ENCODE measurements at regions not wholly inside any gene's neighbourhood (a gene's known extent, or its start where the extent isn't known, plus 50 kb on each side); places are given as distances from the start of the nearest gene placed in this dataset.

DNA sequence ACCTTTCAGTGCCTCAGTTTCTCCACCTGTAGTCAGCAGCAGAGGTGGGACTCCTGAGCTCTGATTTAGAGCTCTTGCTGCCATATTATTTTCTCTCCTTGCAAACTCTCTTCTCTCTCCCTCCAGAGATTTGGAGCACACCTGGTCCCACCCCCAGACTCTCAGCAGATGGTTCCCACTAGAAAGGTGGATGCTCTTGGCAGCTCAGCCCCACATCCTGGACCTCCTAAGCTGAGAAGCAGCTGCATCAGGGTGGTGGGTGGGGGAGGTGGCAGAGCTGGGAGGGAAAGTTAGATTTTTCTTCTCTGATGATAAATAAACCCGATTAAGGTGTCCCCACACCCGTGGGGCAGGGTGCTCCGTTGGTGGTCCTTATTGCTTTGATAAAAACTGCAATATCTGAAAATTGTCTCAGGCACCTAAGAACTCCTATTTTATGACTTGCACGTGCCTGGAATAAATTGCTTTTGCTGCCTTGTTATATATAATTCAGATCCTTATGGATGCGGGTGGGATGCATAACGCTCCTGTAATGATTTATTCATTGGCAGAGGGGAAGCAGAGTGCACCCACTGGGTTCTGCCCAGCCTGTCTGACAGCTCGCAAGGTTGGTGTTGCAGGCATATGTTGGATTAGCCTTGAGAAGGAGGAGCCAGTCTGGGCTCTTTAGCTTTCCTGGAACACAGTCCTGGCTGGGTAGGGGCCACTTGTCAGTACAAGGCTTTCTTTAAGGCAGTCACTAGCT is 214.2 kb downstream of the SUDS3 start:
- no peaks in the 10 kb centered on the region for H3K9me3 Mint-ChIP-seq

DNA sequence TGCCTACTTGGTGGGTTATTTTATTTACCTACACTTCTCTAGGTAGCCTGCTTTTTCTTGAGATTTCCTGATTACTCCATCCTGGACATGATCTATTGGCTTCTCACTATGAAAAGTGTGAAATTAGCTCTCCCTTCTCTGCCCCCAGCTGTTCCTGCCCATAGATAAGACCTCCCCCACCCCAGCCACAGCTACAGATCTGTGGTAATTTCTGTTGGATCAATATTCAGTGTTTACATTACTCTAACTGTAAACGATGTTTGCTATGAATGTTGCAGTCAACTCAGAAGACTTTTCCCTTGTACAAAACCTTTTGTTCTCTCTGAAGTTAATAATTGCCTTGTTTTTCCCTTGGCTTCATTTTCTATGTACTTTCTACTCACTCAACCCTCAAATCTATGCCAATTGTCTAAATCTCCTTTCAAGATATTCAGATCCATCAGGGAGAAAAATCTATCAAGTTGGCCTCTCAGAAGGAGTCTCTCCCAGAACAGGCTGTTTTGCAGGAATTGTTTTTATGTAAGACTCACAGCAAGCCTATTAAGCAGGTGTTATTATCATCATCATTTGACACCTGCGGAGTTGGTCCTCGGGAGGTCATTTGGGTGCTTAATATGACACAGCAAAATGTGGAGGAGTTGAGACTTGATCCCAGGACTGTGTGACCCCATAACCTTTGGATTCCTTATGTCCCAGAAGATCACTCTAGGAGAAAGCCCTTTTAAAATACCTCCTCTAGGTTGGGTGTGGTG is 227.4 kb downstream of the SUDS3 start:
- peaks cover 21% of the 10 kb centered on the region for H3K27me3 Mint-ChIP-seq (ENCODE audit: low read depth, poor library complexity)
- no peaks in the 10 kb centered on the region for H3K36me3 Mint-ChIP-seq (ENCODE audit: low read depth)
- H3K4me1 Mint-ChIP-seq = no peaks in the 10 kb centered on the region
- DNase-seq = no peak
- H3K27ac Mint-ChIP-seq = no peak overlapping the region
- H3K9me3 Mint-ChIP-seq = no peaks in the 10 kb centered on the region
- no peak for TF ChIP-seq CTCF (IDR thresholded peaks at IDR 0.05)
- no peak overlapping the region for H3K4me3 Mint-ChIP-seq

More for the DNA sequence above, 214.2 kb downstream of the SUDS3 start:
- Mint-ChIP-seq H3K27ac (no peak overlapping the region), H3K4me1 (no peaks in the 10 kb centered on the region), H3K4me3 (no peak overlapping the region), H3K36me3 (ENCODE audit: low read depth) (no peaks in the 10 kb centered on the region), H3K27me3 (ENCODE audit: low read depth, poor library complexity) (peaks cover 17% of the 10 kb centered on the region)
- no peak for DNase-seq
- TF ChIP-seq CTCF (IDR thresholded peaks at IDR 0.05) = no peak

GRCh38 chr12:118606690-118607089 is 230.3 kb downstream of the SUDS3 start:
- Mint-ChIP-seq H3K27ac (no peak overlapping the region), H3K4me1 (peaks cover 9% of the 10 kb centered on the region), H3K4me3 (no peak overlapping the region), H3K27me3 (ENCODE audit: low read depth, poor library complexity) (peaks cover 19% of the 10 kb centered on the region), H3K9me3 (no peaks in the 10 kb centered on the region), H3K36me3 (ENCODE audit: low read depth) (no peaks in the 10 kb centered on the region)
- no peak for TF ChIP-seq CTCF (IDR thresholded peaks at IDR 0.05)
- no peak for DNase-seq

DNA sequence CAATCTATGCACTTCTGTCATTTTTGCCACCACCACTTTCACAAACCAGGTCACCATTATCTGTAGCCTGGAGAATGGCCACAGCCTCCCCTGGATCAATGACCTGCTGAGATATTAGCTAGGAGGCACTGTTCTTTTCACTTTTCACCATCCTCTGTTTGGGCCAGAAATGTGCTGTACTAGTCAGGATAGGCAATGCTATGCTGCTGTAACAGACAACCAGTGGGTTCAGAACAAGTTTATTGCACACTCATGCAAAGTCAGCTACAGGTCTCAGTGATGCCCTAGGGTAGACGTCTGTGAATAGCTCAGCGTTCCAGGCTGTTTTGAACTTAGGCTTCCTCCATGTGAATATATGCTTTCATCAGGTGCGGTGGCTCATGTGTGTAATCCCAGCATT is 231.5 kb downstream of the SUDS3 start:
- Mint-ChIP-seq H3K4me1 (peaks cover 9% of the 10 kb centered on the region), H3K9me3 (peaks cover 2% of the 10 kb centered on the region), H3K27me3 (ENCODE audit: low read depth, poor library complexity) (peaks cover 19% of the 10 kb centered on the region), H3K36me3 (ENCODE audit: low read depth) (no peaks in the 10 kb centered on the region), H3K4me3 (no peak overlapping the region), H3K27ac (no peak overlapping the region)
- TF ChIP-seq CTCF (IDR thresholded peaks at IDR 0.05) = no peak
- DNase-seq = no peak

DNA sequence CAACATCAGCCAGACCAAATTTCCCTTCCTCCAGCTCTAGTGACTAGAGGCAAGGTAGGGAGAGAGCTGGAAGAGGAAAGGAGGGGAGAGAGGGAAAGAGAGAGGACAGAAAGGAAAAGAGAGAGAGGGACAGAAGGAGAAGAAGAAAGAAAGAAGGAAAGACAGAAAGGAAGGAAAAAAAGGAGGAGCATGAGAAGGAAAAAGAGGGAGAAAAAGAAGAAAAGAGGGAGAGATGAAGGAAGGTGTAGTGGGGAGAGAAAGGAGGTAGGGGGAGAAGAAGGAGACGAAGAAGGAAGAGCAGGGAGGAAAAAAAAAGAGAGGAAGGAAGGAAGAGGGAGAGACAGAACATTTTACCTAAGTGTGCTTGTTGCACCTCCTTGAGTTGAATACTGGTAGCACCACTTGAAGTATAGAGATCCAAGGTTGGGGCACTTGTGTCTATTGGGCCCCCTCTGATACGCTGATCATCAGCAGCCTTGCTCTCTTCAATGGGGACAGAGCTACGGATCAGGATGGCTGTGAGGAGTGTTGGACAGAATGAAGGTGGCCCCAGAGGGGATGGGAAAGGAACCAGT is 232.5 kb downstream of the SUDS3 start:
- peaks cover 9% of the 10 kb centered on the region for H3K4me1 Mint-ChIP-seq
- no peak overlapping the region for H3K4me3 Mint-ChIP-seq
- H3K27ac Mint-ChIP-seq = no peak overlapping the region

More for the DNA sequence above, 232.5 kb downstream of the SUDS3 start:
- Mint-ChIP-seq H3K9me3 (peaks cover 12% of the 10 kb centered on the region), H3K36me3 (ENCODE audit: low read depth) (peaks cover 5% of the 10 kb centered on the region), H3K27me3 (ENCODE audit: low read depth, poor library complexity) (peaks cover 19% of the 10 kb centered on the region)
- TF ChIP-seq CTCF (IDR thresholded peaks at IDR 0.05) = no peak
- DNase-seq = no peak
